ENCODE measurements at regions not wholly inside any gene's neighbourhood (a gene's known extent, or its start where the extent isn't known, plus 50 kb on each side); places are given as distances from the start of the nearest gene placed in this dataset.
A peak's percentile ranks its signal among the peaks of the same experiment; 100 is the strongest.
"Not testable (repeated sequence)": the region's sequence is repeated elsewhere in the genome, so short reads cannot be mapped to it uniquely, and the experiment has no call there.

DNA sequence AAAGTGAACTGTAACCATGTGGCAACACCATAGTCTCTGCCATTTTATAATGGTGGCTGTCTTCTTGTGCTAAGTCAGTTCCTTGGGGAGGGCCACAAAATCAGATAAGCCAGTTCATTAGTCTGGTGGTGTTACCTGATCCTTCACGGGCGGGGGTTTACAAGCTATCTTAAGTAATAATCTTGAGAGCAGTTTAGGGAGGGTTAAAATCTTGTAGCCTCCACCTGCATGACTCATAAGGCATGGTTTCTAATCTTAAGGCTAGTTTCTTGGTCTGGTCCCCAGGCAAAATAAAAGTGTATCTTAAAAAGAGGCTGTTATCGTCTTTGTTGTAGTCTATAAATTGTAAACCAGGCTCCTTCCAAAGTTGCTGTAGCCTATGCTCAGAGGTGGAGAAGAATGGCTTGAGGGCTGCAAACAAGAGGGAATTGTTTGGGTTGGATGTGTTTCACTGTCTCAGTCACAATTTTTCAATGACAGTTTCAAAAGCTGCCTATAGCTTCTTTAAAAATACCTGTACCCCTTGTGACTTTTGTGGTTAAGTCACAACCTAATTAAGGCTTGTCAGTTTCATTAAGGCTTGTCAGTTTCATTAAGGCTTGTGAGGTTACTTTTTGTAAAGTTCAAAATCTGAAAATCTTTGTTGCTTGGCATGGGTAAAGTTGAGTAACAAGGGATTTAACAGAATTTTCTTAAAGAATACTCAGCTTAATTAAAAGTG, 135.7 kb downstream of the RPS4Y2 start:
- DNase-seq (ENCODE audit: low read depth in 2 of 2) = no peak

DNA sequence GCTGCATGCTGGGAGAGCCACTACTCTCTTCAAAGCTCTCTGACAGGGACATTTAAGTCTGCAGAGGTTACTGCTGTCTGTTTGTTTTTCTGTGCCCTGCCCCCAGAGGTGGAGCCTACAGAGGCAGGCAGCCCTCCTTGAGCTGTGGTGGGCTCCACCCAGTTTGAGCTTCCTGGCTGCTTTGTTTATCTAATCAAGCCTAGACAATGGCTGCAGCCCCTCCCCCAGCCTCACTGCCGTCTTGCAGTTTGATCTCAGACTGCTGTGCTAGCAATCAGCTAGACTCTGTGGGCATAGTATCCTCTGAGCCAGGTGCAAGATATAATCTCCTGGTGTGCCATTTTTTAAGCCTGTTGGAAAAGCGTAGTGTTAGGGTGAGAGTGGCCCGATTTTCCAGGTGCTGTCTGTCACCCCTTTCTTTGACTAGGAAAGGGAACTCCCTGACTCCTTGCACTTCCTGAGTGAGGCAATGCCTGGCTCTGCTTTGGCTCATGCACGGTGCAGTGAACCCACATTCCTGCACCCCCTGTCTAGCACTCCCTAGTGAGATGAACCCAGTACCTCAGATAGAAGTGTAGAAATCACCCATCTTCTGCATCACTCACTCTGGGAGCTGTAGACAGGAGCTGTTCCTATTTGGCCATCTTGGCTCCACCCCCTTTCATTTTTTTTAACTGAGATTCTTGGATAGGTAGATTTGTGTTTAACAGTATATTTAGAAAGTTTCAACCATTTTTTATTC, 169.6 kb downstream of the RPS4Y2 start:
- peak in 1 of 2 donors; percentile 9 for DNase-seq (ENCODE audit: low read depth in 2 of 2)

DNA sequence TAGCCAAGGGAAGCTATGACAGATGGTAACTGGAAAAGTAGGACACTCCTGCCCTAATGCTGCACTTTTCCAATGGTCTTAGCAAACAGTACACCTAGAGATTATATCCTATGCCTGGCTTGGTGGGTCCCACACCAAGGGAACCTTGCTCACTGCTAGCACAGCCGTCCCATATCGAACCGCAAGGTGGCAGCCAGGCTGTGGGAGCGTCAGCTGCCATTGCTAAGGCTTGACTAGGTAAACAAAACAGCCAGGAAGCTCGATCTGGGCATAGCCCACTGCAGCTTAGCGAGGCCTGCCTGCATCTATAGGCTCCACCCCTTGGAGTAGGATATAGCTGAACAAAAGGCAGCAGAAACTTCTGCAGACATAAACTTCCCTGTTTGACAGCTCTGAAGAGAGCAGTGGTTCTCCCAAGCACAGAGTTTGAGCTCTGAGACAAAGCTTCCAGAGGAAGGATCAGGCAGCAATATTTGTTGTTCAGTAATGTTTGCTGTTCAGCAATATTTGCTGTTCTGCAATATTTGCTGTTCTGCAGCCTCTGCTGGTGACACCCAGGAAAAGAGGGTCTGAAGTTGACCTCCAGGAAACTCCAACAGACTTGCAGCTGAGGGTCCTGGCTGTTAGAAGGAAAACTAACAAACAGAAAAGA, 173.9 kb downstream of the RPS4Y2 start:
- DNase-seq (ENCODE audit: low read depth in 2 of 2) = no peak

DNA sequence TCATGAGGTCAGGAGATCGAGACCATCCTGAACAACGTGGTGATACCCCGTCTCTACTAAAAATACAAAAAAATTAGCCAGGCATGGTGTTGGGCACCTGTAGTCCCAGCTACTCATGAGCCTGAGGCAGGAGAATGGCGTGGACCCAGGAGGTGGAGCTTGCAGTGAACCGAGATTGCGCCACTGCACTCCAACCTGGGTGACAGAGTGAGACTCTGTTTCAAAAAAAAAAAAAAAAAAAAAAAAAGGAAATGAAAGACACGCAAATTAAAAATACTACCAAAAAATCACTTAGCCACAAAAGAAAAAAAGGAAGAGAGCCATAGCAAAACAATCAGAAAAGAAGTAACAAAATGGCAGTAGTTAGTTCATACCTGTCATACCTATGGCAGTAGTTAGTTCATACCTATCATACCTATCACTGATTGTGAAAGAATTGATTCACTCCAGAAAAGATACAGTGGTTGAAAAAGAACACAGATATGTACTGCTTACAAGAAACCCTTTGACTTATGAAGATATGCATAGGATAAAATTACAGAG, 180.9 kb downstream of the RPS4Y2 start:
- not testable (repeated sequence) for DNase-seq (ENCODE audit: low read depth in 2 of 2)

DNA sequence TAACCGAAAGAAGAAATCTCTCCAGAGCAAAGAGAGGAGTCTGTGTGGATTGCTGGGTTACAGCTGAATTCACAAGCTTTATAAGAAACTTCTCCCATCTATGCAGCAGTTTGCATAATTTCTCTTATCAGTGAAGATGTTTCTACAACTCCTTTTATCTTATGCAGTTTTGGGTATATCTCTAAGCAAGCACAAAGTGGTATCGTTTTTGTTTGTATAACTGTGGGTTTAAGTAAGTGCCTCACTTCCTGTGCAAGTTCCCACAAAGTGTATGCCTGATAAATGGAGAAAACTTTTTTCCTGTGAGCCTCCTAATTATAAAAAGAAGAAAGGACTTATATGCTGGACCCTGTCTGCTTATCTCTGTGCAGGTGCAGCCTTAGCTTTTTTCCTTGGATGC, 205.6 kb downstream of the RPS4Y2 start:
- no peak for DNase-seq (ENCODE audit: low read depth in 2 of 2)

DNA sequence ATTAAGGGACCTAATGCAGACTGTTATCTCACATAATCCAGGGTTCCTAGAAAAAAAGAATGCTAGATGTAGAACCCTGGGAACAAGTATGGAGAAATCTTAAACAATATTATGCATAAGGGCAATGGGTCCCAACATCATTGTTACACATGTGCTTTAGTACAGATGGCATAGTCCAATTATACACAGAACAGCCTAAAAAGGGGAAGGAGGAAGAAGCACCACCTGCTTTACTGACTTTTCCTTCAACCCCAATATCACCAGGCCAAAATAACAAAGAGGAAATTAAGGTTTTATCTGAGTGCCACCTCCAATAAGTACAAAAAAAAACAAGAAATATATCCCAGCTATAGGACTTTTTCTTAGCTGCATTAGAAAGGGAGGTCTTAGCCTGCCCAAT, 211.9 kb downstream of the RPS4Y2 start:
- no peak for DNase-seq (ENCODE audit: low read depth in 2 of 2)

DNA sequence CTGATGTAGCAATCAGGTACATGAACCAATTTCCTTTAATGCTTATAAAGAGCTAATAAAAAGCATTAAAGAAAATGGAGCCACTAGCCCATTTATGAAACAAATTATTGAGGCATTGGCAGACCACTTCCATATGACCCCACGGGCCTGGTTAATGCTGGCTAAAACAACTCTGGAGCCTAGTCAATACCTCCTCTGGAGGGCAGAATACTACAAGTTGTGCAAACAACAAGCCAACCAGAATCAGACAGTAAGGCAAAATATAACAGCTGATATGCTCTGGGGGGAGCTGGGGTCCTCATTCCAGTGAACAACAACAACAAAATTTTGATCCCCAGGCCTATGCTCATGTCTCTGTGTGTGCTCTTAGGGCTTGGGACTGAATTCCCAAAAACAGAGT, 212.3 kb downstream of the RPS4Y2 start:
- DNase-seq (ENCODE audit: low read depth in 2 of 2) = no peak

DNA sequence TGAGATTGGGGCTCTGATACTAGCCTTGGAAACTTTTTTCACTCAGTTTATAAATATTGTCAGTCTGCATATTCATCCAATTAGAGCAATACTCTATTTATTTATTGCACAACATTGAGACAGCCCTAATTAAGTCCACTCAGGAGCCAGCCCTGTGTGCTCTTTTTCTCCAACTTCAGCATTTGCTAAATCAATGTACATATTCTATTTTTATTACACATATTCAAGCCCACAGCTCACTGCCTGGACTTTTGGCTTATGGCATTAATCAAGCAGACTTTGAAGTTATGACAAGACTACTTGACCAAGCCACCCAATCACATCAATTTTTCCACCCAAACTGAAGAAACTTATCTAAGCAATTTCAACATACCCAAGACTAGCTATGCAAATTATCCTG, 215.5 kb downstream of the RPS4Y2 start:
- DNase-seq (ENCODE audit: low read depth in 2 of 2) = no peak

DNA sequence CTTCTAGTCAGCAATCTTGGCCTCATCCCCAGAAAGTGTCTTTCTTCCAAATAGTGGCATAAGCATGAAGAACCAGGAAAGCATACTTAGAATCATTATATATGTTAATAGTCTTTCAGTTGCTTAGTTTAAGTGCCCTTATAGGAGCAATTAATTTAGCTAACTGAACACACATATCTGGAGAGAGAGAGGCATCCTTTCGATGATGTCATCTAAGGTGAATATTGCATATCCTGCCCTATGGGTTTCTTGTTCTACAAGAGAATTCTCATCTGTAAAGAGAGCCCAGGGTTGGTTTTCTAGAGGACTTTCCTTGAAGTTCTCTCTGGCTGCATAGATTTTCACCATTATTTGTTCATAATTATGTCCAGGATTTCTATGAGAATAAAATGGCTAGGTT, 230.1 kb downstream of the RPS4Y2 start:
- DNase-seq (ENCODE audit: low read depth in 2 of 2) = no peak

DNA sequence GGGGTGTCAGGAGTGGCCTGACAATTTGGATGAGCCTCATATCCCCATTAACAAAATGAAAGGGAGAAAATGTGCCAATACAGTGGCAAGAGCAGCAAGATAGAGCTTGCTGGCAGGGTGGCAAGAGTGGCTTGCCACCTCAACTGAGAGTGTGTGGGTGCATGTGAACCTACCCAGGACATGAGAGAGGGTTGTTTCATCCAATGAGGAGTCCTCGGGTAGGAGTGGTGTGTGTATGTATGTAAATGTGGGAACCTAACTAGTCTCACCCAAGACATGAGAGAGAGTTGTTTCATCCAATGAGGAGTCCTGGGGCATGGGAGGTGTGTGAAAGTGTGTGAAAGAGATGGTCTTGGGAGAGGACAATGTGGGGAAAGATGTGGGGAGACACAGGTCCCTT, 234.2 kb downstream of the RPS4Y2 start:
- DNase-seq (ENCODE audit: low read depth in 2 of 2) = no peak

DNA sequence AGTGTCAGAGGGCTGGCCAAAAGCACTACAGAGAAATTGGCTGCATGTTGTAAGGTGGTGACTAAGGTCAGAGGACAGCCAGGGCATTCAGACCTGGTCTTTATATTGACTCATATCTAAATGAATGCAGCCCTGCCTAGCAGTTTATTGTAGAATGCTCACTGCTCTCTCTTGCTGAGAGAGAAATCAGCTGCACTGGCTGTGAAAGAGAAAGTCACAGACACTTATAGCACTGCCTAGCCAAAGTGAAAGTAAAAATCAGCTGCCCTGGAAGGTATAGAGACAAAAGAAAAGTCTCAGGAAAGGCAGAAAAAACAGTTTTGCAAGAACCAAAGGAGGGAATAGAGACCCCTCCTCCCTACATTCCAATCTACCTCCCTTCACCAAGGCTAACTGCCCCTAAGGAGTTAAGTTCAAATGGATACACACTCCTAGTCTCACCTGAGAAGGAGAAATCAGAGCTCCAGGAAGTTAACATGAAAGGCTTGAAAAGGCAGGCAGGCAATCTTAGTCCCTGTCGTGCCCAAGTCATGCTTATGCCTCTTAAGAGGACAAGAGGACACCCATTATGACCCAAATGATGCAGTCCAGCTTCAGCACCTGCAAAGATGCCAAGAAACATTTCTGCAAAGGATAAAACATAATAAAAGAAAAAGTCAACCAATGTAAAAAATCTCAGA, 235.1 kb downstream of the RPS4Y2 start:
- no peak for DNase-seq (ENCODE audit: low read depth in 2 of 2)

DNA sequence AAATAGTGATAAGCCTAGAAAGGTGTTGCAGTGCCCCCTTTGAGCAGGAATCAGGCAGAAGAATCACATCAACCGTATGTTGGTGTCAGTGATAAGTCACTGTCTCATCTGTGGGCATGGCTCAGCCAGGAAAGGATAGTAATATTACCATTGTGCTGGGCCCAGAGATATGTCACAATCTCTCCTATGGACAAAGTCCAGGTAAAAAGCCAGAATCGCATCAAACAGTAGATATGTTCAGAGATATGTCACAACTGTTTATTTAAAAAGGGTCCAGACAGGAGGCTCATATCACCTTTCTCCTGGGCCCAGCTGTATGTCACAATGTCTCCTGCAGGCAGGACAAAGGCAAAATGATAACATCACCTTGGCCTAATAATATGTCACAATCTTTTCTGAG, 241.4 kb downstream of the RPS4Y2 start:
- no peak for DNase-seq (ENCODE audit: low read depth in 2 of 2)

DNA sequence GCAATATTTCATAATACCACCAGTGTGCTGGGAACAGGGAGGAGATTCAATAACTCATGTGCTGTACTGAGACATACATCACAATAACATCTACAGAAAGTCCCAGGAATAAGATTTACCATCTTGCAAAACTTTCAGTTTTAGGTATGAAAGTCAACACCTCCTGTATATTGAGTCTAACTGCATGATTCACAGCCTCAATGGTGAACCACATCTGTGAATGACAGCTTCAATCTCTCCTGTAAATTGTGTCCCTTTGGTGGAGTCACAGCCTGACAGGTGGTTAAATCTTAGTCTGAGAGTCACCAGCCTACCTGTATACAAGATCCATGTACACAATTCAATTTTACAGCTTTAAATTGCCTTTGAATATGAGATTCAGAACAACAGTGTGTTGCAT, 242.1 kb downstream of the RPS4Y2 start:
- no peak for DNase-seq (ENCODE audit: low read depth in 2 of 2)

DNA sequence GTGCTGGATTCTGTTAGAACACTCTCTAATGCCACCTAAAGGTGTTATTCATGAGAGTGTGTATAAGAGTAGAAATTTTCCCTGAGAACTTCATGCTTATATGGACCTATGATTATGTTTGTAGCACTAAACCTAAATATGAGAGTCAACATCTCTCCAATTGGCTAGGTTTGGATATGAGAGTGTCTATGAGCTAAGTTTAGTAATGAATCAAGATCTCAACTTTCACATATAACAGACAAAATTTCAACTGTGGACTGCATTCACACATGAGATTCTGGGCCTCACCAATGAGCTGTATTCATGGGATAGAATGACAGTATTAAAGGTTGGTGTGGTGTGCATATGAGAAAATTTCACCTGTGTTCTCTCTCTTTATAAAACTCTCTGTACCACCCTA, 242.6 kb downstream of the RPS4Y2 start:
- no peak for DNase-seq (ENCODE audit: low read depth in 2 of 2)

DNA sequence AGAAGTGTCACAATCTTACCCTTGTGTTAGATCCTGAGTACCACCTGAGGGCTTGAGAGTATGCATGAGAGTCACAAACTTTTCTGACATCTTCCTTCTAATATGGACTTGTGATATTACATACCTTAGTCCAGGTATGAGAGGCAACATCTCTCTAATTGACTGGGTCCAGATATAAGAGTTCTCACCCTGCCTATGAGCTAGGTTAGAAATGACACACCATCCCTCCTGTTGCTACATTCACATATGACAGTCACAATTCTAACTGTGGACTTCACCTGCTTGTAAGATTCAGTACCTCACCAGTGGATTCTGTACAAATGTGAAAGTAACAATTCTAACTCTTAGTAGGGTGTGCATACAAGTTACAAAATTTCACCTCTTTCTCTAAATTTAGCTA, 245.2 kb downstream of the RPS4Y2 start:
- DNase-seq (ENCODE audit: low read depth in 2 of 2) = no peak

DNA sequence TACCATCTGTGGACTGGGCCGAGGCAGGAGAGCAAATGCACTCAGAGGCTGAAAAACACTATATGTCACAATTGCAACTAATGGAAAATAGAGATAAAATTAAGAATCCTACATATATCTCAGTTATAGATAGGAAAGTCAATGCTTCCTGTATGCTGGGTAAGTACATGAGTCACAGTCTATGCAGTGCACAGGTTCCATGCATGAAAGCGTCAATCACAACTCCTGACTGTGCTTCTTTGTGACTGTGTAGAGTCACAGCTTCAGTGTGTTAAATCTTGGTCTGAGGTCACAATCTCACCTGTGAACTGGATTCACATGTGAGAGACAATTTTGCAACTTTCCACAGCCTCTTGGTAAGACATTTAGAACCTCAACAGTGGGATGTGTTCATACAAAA, 247.2 kb downstream of the RPS4Y2 start:
- DNase-seq (ENCODE audit: low read depth in 2 of 2) = no peak

DNA sequence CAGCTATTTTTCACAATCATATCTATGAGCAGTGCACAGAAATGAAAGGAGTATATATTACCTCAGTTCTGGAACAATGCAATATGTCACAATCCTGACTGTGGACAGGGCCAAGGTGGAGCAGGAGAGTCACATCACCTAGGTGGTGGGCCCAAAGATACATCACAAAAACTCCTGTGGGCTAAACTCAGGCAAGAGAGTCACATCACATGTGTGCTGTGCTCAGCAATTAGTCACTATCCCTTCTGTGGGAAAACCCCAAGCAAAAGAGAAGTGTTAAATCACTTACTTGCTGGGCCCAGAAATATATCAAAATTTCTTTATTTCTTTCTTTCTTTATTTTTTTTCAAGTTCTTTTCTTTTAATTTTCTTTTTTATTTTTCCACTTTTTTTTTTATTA, 249.6 kb downstream of the RPS4Y2 start:
- no peak for DNase-seq (ENCODE audit: low read depth in 2 of 2)

DNA sequence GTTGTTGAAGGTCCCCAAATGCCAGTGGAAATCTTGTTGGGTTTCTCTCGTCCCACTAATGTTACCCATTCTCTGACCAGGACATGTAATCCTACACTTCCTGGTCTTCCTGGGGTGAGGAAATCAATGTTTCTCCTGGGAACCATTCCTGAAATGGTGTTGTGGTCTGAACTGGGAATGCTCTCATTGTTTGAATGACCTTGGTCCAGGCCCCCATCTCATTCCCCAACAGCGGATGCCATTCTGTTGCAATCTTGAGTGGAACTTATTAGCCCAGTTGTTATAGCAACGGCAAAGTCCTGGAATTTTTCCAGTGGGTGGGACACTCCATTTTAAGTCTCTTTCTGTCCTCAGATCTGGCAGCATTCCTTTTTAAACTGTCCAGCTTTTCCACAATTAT, 265.9 kb downstream of the RPS4Y2 start:
- no peak for DNase-seq (ENCODE audit: low read depth in 2 of 2)

DNA sequence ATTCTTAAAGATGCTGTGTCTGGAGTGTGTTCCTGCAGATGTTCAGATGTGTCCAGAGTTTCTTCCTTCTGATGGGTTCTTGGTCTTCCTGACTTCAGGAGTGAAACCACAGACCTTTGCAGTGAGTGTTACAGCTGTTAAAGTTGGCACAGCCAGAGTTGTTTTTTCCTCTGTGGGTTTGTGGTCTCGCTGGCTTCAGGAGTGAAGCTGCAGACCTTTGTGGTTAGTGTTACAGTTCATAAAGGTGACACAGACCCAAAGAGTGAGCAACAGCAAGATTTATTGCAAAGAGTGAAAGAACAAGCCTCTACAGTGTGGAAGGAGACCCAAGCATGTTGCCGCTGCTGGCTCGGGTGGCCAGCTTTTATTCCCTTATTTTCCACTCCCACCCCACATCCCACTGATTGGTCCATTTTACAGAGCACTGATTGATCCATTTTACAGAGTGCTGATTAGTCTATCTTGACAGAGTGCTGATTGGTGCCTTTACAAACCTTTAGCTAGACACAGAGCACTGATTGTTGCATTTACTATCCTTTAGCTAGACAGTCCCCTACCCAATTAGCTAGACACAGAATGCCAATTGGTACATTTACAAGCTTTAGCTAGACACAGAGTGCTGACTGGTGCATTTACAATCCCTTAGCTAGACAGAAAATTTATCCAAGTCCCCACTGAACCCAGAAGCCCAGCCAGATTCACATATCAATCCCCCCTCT, 266.6 kb downstream of the RPS4Y2 start:
- no peak for DNase-seq (ENCODE audit: low read depth in 2 of 2)

DNA sequence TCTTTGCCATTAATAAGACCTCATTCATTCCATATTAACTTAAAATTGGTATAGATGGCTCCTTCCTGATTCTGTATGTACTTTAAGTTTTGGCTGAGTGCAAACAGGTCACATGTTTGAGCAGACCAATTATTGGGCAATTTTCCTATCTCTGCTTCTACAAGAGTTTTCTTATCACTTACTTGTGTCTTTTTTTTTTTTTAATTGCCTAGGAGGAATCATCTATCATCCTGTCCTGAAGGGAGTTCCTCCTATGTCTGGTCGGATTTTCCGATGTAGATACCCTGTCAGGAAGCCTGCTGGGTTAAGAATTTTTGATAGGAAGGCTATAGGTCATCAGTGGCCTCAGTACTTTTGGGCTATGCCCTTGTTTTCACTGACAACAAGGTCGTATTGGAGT, 268.0 kb downstream of the RPS4Y2 start:
- DNase-seq (ENCODE audit: low read depth in 2 of 2) = no peak

DNA sequence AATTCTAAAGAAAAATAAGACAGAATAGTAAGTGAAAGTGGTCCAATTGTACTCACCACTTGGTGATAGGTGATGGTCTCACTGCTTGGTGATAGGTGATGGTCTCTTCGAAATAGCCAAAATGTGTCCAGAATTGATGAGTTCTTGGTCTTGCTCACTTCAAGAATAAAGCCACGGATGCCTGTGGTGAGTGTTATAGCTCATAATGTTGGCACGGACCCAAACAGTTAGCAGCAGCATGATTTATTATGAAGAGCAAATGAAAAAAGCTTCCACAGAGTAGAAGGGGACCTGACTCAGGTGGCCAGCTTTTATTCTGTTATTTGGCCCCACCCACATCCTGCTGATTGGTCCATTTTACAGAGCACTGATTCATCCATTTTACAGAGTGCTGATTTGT, 272.6 kb downstream of the RPS4Y2 start:
- no peak for DNase-seq (ENCODE audit: low read depth in 2 of 2)

DNA sequence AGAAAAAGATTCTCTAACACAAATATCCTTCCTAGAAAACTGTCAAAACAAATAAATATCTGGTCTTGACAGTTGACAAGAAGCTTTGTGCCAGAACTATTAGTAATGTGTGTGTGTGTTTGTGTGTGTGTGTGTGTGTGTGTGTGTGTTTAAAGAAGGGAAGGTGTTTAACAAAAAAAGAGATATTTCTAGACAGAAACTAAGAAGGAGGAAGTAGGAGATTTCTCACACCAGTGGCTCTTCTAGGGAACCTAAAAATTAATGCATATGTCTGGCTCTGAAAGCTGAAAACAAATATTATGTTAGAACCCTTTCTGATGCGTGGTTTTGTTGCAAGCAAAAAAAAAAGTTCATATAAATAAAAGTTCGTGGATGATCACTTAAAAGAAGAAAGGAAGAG, 277.5 kb downstream of the RPS4Y2 start:
- no peak for DNase-seq (ENCODE audit: low read depth in 2 of 2)
